ENCODE measurements at regions not wholly inside any gene's neighbourhood (a gene's known extent, or its start where the extent isn't known, plus 50 kb on each side); places are given as distances from the start of the nearest gene placed in this dataset.
"Not testable (repeated sequence)": the region's sequence is repeated elsewhere in the genome, so short reads cannot be mapped to it uniquely, and the experiment has no call there.

- DNase-seq: no peak
- TF ChIP-seq, protein P1, sequence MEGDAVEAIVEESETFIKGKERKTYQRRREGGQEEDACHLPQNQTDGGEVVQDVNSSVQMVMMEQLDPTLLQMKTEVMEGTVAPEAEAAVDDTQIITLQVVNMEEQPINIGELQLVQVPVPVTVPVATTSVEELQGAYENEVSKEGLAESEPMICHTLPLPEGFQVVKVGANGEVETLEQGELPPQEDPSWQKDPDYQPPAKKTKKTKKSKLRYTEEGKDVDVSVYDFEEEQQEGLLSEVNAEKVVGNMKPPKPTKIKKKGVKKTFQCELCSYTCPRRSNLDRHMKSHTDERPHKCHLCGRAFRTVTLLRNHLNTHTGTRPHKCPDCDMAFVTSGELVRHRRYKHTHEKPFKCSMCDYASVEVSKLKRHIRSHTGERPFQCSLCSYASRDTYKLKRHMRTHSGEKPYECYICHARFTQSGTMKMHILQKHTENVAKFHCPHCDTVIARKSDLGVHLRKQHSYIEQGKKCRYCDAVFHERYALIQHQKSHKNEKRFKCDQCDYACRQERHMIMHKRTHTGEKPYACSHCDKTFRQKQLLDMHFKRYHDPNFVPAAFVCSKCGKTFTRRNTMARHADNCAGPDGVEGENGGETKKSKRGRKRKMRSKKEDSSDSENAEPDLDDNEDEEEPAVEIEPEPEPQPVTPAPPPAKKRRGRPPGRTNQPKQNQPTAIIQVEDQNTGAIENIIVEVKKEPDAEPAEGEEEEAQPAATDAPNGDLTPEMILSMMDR (IDR thresholded peaks at IDR 0.05; ENCODE audit: borderline replicate concordance): no peak
- intact Hi-C loops (cut with micrococcal nuclease): no loop called here
- H3K27ac ChIP-seq (replicated peaks): no peak overlapping the region
- no peak overlapping the region for H3K4me3 ChIP-seq
- H3K27me3 ChIP-seq (ENCODE audit: low read depth): no peaks in the 10 kb centered on the region
- H3K36me3 ChIP-seq: no peaks in the 10 kb centered on the region
- H3K9me3 ChIP-seq (replicated peaks): no peaks in the 10 kb centered on the region
- no peaks in the 10 kb centered on the region for H3K4me1 ChIP-seq
Observed at GRCh38 chr5:152601806-152602732, 197.0 kb upstream of the NMUR2 start.

DNA sequence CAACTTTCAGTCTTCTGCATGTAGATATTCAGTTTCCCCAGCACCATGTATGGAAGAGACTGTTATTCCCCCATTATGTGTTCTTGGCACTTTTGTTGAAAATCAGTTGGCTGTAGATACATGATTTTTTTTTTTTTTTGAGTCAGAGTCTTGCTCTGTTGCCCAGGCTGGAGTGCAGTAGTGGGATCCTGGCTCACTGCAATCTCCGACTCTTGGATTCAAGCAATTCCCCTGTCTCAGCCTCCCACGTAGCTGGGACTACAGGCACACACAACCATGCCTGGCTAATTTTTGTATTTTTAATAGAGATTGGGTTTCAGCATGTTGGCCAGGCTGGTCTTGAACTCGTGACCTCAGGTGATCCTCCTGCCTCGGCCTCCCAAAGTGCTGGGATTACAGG, 201.0 kb upstream of the NMUR2 start:
- H3K4me1 ChIP-seq; H3K27ac ChIP-seq (replicated peaks); H3K4me3 ChIP-seq; H3K36me3 ChIP-seq; H3K9me3 ChIP-seq (replicated peaks); H3K27me3 ChIP-seq (ENCODE audit: low read depth); intact Hi-C loops (cut with micrococcal nuclease); DNase-seq: not testable (repeated sequence)

DNA sequence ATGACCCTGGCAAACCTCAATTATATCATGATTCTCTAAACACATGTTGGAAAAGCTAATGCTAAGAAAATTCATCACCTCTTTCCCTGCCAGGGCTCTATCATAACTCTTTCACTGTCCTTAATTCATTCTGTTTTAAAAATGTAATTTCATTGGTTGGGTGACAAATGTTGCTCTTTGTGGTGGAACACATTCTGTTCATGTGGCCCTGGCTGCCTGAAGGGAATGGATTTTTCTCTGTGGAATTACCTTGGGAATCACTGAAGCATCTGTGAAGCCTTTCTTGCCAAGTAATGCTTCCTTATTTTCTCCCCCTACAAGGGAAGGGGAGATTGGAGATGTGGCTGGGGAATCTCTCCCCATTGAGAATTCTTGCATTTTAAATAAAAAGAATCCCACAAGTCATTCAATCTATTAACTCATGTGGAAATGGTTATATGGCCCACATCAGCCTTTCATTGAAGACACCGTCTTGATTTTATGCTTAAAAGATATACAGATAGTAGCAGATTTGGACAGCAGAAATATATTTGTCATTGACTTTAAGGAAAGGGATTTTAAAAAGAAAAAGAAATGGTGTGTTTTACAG, 201.8 kb upstream of the NMUR2 start:
- DNase-seq: no peak
- no peak overlapping the region for H3K4me3 ChIP-seq
- no peaks in the 10 kb centered on the region for H3K36me3 ChIP-seq
- H3K27me3 ChIP-seq (ENCODE audit: low read depth): no peaks in the 10 kb centered on the region
- TF ChIP-seq, protein P1 (IDR thresholded peaks at IDR 0.05; ENCODE audit: borderline replicate concordance): no peak
- intact Hi-C loops (cut with micrococcal nuclease): no loop called here
- no peak overlapping the region for H3K27ac ChIP-seq (replicated peaks)
- no peaks in the 10 kb centered on the region for H3K9me3 ChIP-seq (replicated peaks)
- no peaks in the 10 kb centered on the region for H3K4me1 ChIP-seq

DNA sequence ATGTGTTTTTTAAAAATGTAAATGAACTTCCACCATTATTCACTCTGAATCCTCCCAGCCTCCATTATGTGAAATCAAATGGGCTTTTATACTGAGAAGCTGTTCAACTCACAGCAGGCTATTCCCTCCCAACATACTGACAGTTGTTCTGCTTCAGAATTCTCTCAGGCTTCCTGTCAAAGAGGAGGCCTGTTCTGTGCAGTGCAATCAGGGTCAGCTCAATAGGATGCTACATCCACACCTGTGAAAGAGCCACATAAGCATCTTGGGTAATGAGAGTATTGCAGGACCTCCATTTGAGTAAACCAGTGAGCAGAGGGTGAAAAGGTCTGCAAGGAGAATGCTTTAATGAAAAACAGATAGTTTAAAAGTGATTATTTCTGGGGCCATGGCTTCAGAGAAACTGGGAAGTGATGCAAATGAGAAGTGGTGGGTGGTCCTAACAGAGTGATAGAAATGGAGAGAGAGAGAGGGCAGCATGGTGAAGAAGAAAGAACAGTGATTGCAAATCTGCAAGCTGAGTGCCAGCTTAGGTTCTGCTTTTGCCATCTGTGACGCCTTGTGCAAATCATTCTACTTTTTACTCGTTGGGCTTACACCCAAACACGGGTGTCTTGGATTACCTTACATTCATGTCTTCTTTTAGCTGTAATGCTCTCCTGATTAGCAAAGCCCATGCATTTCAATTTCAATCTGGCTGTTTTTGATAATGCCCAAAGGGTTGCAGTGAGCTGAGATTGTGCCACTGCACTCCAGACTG, 202.5 kb upstream of the NMUR2 start:
- Histone ChIP-seq H3K4me3 (no peak overlapping the region), H3K27me3 (ENCODE audit: low read depth) (no peaks in the 10 kb centered on the region), H3K9me3 (replicated peaks) (no peaks in the 10 kb centered on the region), H3K36me3 (no peaks in the 10 kb centered on the region), H3K27ac (replicated peaks) (no peak overlapping the region), H3K4me1 (no peaks in the 10 kb centered on the region)
- TF ChIP-seq, protein P1 (IDR thresholded peaks at IDR 0.05; ENCODE audit: borderline replicate concordance): no peak
- intact Hi-C loops (cut with micrococcal nuclease): no loop called here
- no peak for DNase-seq

GRCh38 chr5:152608458-152608857, 203.4 kb upstream of the NMUR2 start:
- no peak for DNase-seq
- H3K9me3 ChIP-seq (replicated peaks): no peaks in the 10 kb centered on the region
- H3K27ac ChIP-seq (replicated peaks): no peak overlapping the region
- H3K4me1 ChIP-seq: no peaks in the 10 kb centered on the region
- H3K36me3 ChIP-seq: no peaks in the 10 kb centered on the region
- intact Hi-C loops (cut with micrococcal nuclease): no loop called here
- TF ChIP-seq, protein P1 (IDR thresholded peaks at IDR 0.05; ENCODE audit: borderline replicate concordance): no peak
- H3K4me3 ChIP-seq: no peak overlapping the region
- no peaks in the 10 kb centered on the region for H3K27me3 ChIP-seq (ENCODE audit: low read depth)

Data from left ventricle myocardium inferior (tissue), 1 donor.